Loucy (cell line): ENCODE measurements at regions not wholly inside any gene's neighbourhood (a gene's known extent, or its start where the extent isn't known, plus 50 kb on each side); places are given as distances from the start of the nearest gene placed in this dataset.

Experiments
- H2AFZ ChIP-seq: fragments of 200-600 bp; sonication (generic); 2 replicates; pipeline ENCODE4 v1.6.0; 2016; ENCODE audit warnings: antibody characterized with exemption, mild to moderate bottlenecking, low read length, moderate library complexity
- H3F3A ChIP-seq: fragments of 200-600 bp; 2 replicates; pipeline ENCODE4 v1.6.0; 2016; ENCODE audit warnings: antibody characterized with exemption, low read depth, mild to moderate bottlenecking
- H3K27me3 ChIP-seq: fragments of 200-600 bp; sonication (generic); 2 replicates; pipeline ENCODE4 v1.6.1; 2014; ENCODE audit warnings: low read length, mild to moderate bottlenecking; ENCODE audit not compliant: insufficient read depth, poor library complexity, severe bottlenecking
- H3K36me3 ChIP-seq: fragments of 200-600 bp; sonication (generic); 2 replicates; pipeline ENCODE4 v1.6.1; 2016; ENCODE audit warnings: low read length; ENCODE audit not compliant: insufficient read depth
- H3K4me1 ChIP-seq: fragments of 200-600 bp; sonication (generic); 2 replicates; pipeline ENCODE4 v1.5.1; 2014; ENCODE audit warnings: low read length, mild to moderate bottlenecking; ENCODE audit not compliant: insufficient read depth, poor library complexity, severe bottlenecking
- H3K4me2 ChIP-seq: fragments of 200-600 bp; sonication (generic); 2 replicates; pipeline ENCODE4 v1.6.0; 2014; ENCODE audit warnings: antibody characterized with exemption, low read length, low read depth, mild to moderate bottlenecking; ENCODE audit not compliant: poor library complexity, severe bottlenecking
- H3K4me3 ChIP-seq: fragments of 200-600 bp; sonication (generic); 2 replicates; pipeline ENCODE4 v1.5.1; 2014; ENCODE audit warnings: low read length, mild to moderate bottlenecking, mixed read lengths; ENCODE audit not compliant: poor library complexity, severe bottlenecking
- H3K79me2 ChIP-seq: fragments of 200-600 bp; sonication (generic); 2 replicates; pipeline ENCODE4 v1.6.1; 2014; ENCODE audit warnings: low read length; ENCODE audit not compliant: insufficient read depth
- H3K9ac ChIP-seq: fragments of 200-600 bp; sonication (generic); 2 replicates; pipeline ENCODE4 v1.6.0; 2014; ENCODE audit warnings: mild to moderate bottlenecking, low read depth, low read length, moderate library complexity; ENCODE audit not compliant: poor library complexity, severe bottlenecking
- H3K9me2 ChIP-seq: fragments of 200-600 bp; sonication (generic); replicated peaks from 2 replicates; pipeline ENCODE4 v1.6.1; 2016; ENCODE audit warnings: low read depth, low read length, mixed read lengths
- H3K9me3 ChIP-seq: fragments of 200-600 bp; sonication (generic); 2 replicates; pipeline ENCODE4 v1.6.1; 2014; ENCODE audit warnings: mild to moderate bottlenecking, antibody characterized with exemption, low read length, low read depth; ENCODE audit not compliant: insufficient read depth
- H4K20me1 ChIP-seq: fragments of 200-600 bp; sonication (generic); 2 replicates; pipeline ENCODE4 v1.6.0; 2014; ENCODE audit warnings: antibody characterized with exemption, low read length, mild to moderate bottlenecking; ENCODE audit not compliant: insufficient read depth, poor library complexity, severe bottlenecking
- CTCF ChIP-seq: fragments of 200-600 bp; sonication (generic); conservative IDR thresholded peaks from 2 replicates; pipeline ENCODE4 v1.5.1; 2014; ENCODE audit warnings: mild to moderate bottlenecking, antibody characterized with exemption, low read length
- EZH2phosphoT487 ChIP-seq: fragments of 200-600 bp; IDR thresholded peaks from 2 replicates; pipeline ENCODE4 v1.6.1; 2018; ENCODE audit warnings: antibody characterized with exemption, mild to moderate bottlenecking, moderate library complexity, borderline replicate concordance

GRCh38 chr15:70469182-70469581, 294.2 kb downstream of the UACA start:
- Histone ChIP-seq H4K20me1 (no peaks in the 10 kb centered on the region), H3K9me2 (no peaks in the 10 kb centered on the region), H3K36me3 (no peaks in the 10 kb centered on the region), H3K4me2 (no peak overlapping the region), H3K9ac (no peak overlapping the region), H3K79me2 (no peaks in the 10 kb centered on the region), H2AFZ (no peak overlapping the region), H3K4me3 (no peak overlapping the region), H3F3A (no peaks in the 10 kb centered on the region), H3K4me1 (peaks cover 31% of the 10 kb centered on the region), H3K27me3 (no peaks in the 10 kb centered on the region), H3K9me3 (no peaks in the 10 kb centered on the region)
- no peak for TF ChIP-seq CTCF
- no peak for TF ChIP-seq EZH2phosphoT487

GRCh38 chr15:70466895-70467529, 296.3 kb downstream of the UACA start:
- Histone ChIP-seq H3K27me3 (no peaks in the 10 kb centered on the region), H3K79me2 (no peaks in the 10 kb centered on the region), H4K20me1 (no peaks in the 10 kb centered on the region), H3K9ac (peak overlapping the region; percentile 39), H3F3A (no peaks in the 10 kb centered on the region), H3K9me3 (no peaks in the 10 kb centered on the region), H3K9me2 (no peaks in the 10 kb centered on the region), H3K36me3 (no peaks in the 10 kb centered on the region), H3K4me1 (peaks cover 31% of the 10 kb centered on the region), H3K4me2 (peak overlapping the region; percentile 6), H3K4me3 (no peak overlapping the region), H2AFZ (no peak overlapping the region)
- TF ChIP-seq CTCF (peak; percentile 89), EZH2phosphoT487 (no peak)

- Histone ChIP-seq H3K4me2 (peak overlapping the region; percentile 6), H3F3A (no peaks in the 10 kb centered on the region), H3K27me3 (no peaks in the 10 kb centered on the region), H2AFZ (no peak overlapping the region), H3K9ac (peak overlapping the region; percentile 39), H3K4me3 (no peak overlapping the region), H3K9me2 (no peaks in the 10 kb centered on the region), H4K20me1 (no peaks in the 10 kb centered on the region), H3K4me1 (peaks cover 31% of the 10 kb centered on the region), H3K9me3 (no peaks in the 10 kb centered on the region), H3K36me3 (no peaks in the 10 kb centered on the region), H3K79me2 (no peaks in the 10 kb centered on the region)
- TF ChIP-seq EZH2phosphoT487 (no peak), CTCF (no peak)
These were observed 297.1 kb downstream of the UACA start for GRCh38 chr15:70466305-70466704.
